Keratinocyte (primary cell): ENCODE measurements at regions not wholly inside any gene's neighbourhood (a gene's known extent, or its start where the extent isn't known, plus 50 kb on each side); places are given as distances from the start of the nearest gene placed in this dataset.
"Not testable (repeated sequence)": the region's sequence is repeated elsewhere in the genome, so short reads cannot be mapped to it uniquely, and the experiment has no call there.

Experiments
- EZH2 ChIP-seq: IDR thresholded peaks from one replicate; pipeline ENCODE4 v1.6.1; 2012; ENCODE audit warnings: inconsistent platforms, mild to moderate bottlenecking, low read length, moderate library complexity
- TF ChIP-seq, protein P1 (sequence below), 3 experiments: IDR thresholded peaks in 1 of 3; conservative IDR thresholded peaks in 1 of 3; optimal IDR thresholded peaks in 1 of 3; 2 replicates in 2 of 3; 3 replicates in 1 of 3; pipeline versions ENCODE3 to v1.5.1; 2011; ENCODE audit warnings: low read length in 3 of 3, mild to moderate bottlenecking in 3 of 3, moderate library complexity in 2 of 3, control low read depth in 1 of 3, inconsistent platforms in 1 of 3; ENCODE audit not compliant: insufficient read depth in 2 of 3; ENCODE audit errors: extremely low read depth in 1 of 3

DNA sequence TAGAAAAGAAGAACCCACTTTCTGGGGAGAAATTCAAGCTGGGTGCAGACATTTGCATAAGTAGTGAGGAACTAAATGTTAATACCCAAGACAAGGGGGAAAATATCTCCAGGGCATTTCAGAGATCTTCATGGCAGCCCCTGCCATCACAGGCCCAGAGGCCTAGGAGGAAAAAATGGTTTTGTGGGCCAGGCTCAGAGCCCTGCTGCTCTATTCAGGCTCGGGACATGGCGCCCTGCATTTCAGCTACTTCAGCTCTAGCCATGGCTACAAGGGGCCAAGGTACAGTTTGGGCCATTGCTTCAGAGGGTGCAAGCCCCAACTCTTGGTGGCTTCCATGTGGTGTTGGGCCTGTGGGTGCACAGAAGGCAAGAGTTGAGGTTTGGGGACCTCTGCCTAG lies 131.1 kb upstream of the PLXNC1 start:
- TF ChIP-seq, protein P1, sequence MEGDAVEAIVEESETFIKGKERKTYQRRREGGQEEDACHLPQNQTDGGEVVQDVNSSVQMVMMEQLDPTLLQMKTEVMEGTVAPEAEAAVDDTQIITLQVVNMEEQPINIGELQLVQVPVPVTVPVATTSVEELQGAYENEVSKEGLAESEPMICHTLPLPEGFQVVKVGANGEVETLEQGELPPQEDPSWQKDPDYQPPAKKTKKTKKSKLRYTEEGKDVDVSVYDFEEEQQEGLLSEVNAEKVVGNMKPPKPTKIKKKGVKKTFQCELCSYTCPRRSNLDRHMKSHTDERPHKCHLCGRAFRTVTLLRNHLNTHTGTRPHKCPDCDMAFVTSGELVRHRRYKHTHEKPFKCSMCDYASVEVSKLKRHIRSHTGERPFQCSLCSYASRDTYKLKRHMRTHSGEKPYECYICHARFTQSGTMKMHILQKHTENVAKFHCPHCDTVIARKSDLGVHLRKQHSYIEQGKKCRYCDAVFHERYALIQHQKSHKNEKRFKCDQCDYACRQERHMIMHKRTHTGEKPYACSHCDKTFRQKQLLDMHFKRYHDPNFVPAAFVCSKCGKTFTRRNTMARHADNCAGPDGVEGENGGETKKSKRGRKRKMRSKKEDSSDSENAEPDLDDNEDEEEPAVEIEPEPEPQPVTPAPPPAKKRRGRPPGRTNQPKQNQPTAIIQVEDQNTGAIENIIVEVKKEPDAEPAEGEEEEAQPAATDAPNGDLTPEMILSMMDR (optimal IDR thresholded peaks at IDR 0.05 in 1 of 3, IDR thresholded peaks at IDR 0.05 in 1 of 3, conservative IDR thresholded peaks at IDR 0.05 in 1 of 3; ENCODE audit: extremely low read depth in 1 of 3, insufficient read depth in 2 of 3, low read length in 3 of 3): not testable (repeated sequence)
- not testable (repeated sequence) for TF ChIP-seq EZH2
